ENCODE measurements at regions not wholly inside any gene's neighbourhood (a gene's known extent, or its start where the extent isn't known, plus 50 kb on each side); places are given as distances from the start of the nearest gene placed in this dataset.
A peak's percentile ranks its signal among the peaks of the same experiment; 100 is the strongest.

- no peak for DNase-seq (ENCODE audit: low spot score in 2 of 2)
- intact Hi-C loops (cut with DNase I; ENCODE audit: low total_unique reads) = loop anchor here (5.0 kb wide), 2 partner anchors 198 to 1173 kb away; no protein-coding TSS in a partner anchor
Observed at GRCh38 chr20:58130581-58130980, 97.9 kb downstream of the ANKRD60 start.

GRCh38 chr20:58130156-58130555, 98.3 kb downstream of the ANKRD60 start:
- no peak for TF ChIP-seq POLR2A (IDR thresholded peaks at IDR 0.05)
- no peak for TF ChIP-seq CTCF (IDR thresholded peaks at IDR 0.05)
- TF ChIP-seq POLR2AphosphoS5 (IDR thresholded peaks at IDR 0.05) = no peak
- peaks cover 6 to 18% of the 10 kb centered on the region in 2 donors for H3K9me3 ChIP-seq
- H3K27ac ChIP-seq = no peak overlapping the region
- H3K36me3 ChIP-seq = no peaks in the 10 kb centered on the region
- peaks cover 0 to 6% of the 10 kb centered on the region in 2 donors for H3K4me1 ChIP-seq
- no peaks in the 10 kb centered on the region for H3K27me3 ChIP-seq
- H3K4me3 ChIP-seq = no peak overlapping the region
- DNase-seq (ENCODE audit: low spot score in 2 of 2) = no peak
- intact Hi-C loops (cut with DNase I; ENCODE audit: low total_unique reads) = loop anchor here (5.0 kb wide), 2 partner anchors 198 to 1173 kb away; no protein-coding TSS in a partner anchor

More at GRCh38 chr20:58130581-58130980, 97.9 kb downstream of the ANKRD60 start:
- H3K27me3 ChIP-seq = no peaks in the 10 kb centered on the region
- TF ChIP-seq CTCF (IDR thresholded peaks at IDR 0.05) (no peak), POLR2AphosphoS5 (IDR thresholded peaks at IDR 0.05) (no peak), POLR2A (IDR thresholded peaks at IDR 0.05) (no peak)
- H3K9me3 ChIP-seq = peaks cover 6 to 14% of the 10 kb centered on the region in 2 donors
- H3K27ac ChIP-seq = no peak overlapping the region
- no peaks in the 10 kb centered on the region for H3K36me3 ChIP-seq
- no peak overlapping the region for H3K4me3 ChIP-seq
- peaks cover 0 to 6% of the 10 kb centered on the region in 2 donors for H3K4me1 ChIP-seq

GRCh38 chr20:58129721-58130151, 98.7 kb downstream of the ANKRD60 start:
- DNase-seq (ENCODE audit: low spot score in 2 of 2) = no peak
- peaks cover 6 to 23% of the 10 kb centered on the region in 2 donors for H3K9me3 ChIP-seq
- TF ChIP-seq POLR2A (IDR thresholded peaks at IDR 0.05) (no peak), POLR2AphosphoS5 (IDR thresholded peaks at IDR 0.05) (no peak), CTCF (IDR thresholded peaks at IDR 0.05) (no peak)
- no peaks in the 10 kb centered on the region for H3K27me3 ChIP-seq
- peak overlapping the region in 1 of 2 donors; percentile 12 for H3K27ac ChIP-seq
- no peak overlapping the region for H3K4me3 ChIP-seq
- H3K36me3 ChIP-seq = no peaks in the 10 kb centered on the region
- intact Hi-C loops (cut with DNase I; ENCODE audit: low total_unique reads) = loop anchor here (5.0 kb wide), 2 partner anchors 197 to 1172 kb away; no protein-coding TSS in a partner anchor
- H3K4me1 ChIP-seq = peaks cover 0 to 6% of the 10 kb centered on the region in 2 donors

GRCh38 chr20:58128635-58129625, 99.5 kb downstream of the ANKRD60 start:
- peaks cover 0 to 6% of the 10 kb centered on the region in 2 donors for H3K4me1 ChIP-seq
- no peaks in the 10 kb centered on the region for H3K36me3 ChIP-seq
- no peaks in the 10 kb centered on the region for H3K27me3 ChIP-seq
- intact Hi-C loops (cut with DNase I; ENCODE audit: low total_unique reads) = no loop called here
- no peak for TF ChIP-seq CTCF (IDR thresholded peaks at IDR 0.05)
- no peak for TF ChIP-seq POLR2AphosphoS5 (IDR thresholded peaks at IDR 0.05)
- no peak for TF ChIP-seq POLR2A (IDR thresholded peaks at IDR 0.05)
- H3K4me3 ChIP-seq = no peak overlapping the region
- peak overlapping the region in 1 of 2 donors; percentile 12 for H3K27ac ChIP-seq
- peaks cover 6 to 31% of the 10 kb centered on the region in 2 donors for H3K9me3 ChIP-seq
- no peak for DNase-seq (ENCODE audit: low spot score in 2 of 2)

GRCh38 chr20:58127701-58128111, 100.7 kb downstream of the ANKRD60 start:
- no peaks in the 10 kb centered on the region for H3K36me3 ChIP-seq
- H3K4me1 ChIP-seq = peaks cover 0 to 6% of the 10 kb centered on the region in 2 donors
- intact Hi-C loops (cut with DNase I; ENCODE audit: low total_unique reads) = no loop called here
- peaks cover 6 to 32% of the 10 kb centered on the region in 2 donors for H3K9me3 ChIP-seq
- TF ChIP-seq CTCF (IDR thresholded peaks at IDR 0.05) (no peak), POLR2AphosphoS5 (IDR thresholded peaks at IDR 0.05) (peak; percentile 23 to 67 (median 50)), POLR2A (IDR thresholded peaks at IDR 0.05) (no peak)
- H3K4me3 ChIP-seq = no peak overlapping the region
- H3K27me3 ChIP-seq = no peaks in the 10 kb centered on the region
- peak; percentile 63 to 94 for DNase-seq (ENCODE audit: low spot score in 2 of 2)
- H3K27ac ChIP-seq = no peak overlapping the region

Data from breast epithelium (tissue), 4 donors.